ENCODE measurements at regions not wholly inside any gene's neighbourhood (a gene's known extent, or its start where the extent isn't known, plus 50 kb on each side); places are given as distances from the start of the nearest gene placed in this dataset.

GRCh38 chr1:38436006-38436405, 389.4 kb upstream of the POU3F1 start:
- Histone ChIP-seq H3K27ac (ENCODE audit: low read depth, low read length) (no peak overlapping the region), H2AFZ (ENCODE audit: low read depth, low read length, poor library complexity, severe bottlenecking) (no peak overlapping the region), H3K4me3 (replicated peaks in 1 of 2; ENCODE audit: low read depth in 1 of 2, low read length in 2 of 2) (no peak overlapping the region), H3K9ac (ENCODE audit: low read length) (no peak overlapping the region), H3K36me3 (ENCODE audit: control insufficient read depth in 1 of 2, insufficient read depth in 2 of 2, low read length in 2 of 2) (no peaks in the 10 kb centered on the region), H3K4me2 (ENCODE audit: low read length) (no peak overlapping the region), H3K79me2 (ENCODE audit: insufficient read depth, low read length) (no peaks in the 10 kb centered on the region), H3K4me1 (ENCODE audit: control insufficient read depth in 1 of 2, insufficient read depth in 2 of 2, low read length in 2 of 2) (no peaks in the 10 kb centered on the region), H3K9me3 (ENCODE audit: control insufficient read depth in 1 of 2, insufficient read depth in 1 of 2, low read depth in 1 of 2, low read length in 2 of 2) (no peaks in the 10 kb centered on the region), H4K20me1 (ENCODE audit: insufficient read depth) (no peaks in the 10 kb centered on the region), H3K9me2 (ENCODE audit: insufficient read depth) (no peaks in the 10 kb centered on the region), H3K27me3 (ENCODE audit: insufficient read depth, low read length) (peaks cover 56% of the 10 kb centered on the region)
- CTCF ChIA-PET, result no interaction called here
- ATAC-seq (no peak), DNase-seq (ENCODE audit: low read depth, low spot score) (no peak)
- intact Hi-C loops (cut with micrococcal nuclease), result no loop called here
- RAD21 ChIA-PET (ENCODE audit: low non-redundant PET in 1 of 2, low total read pairs in 2 of 2, uncharacterized antibody in 2 of 2, unreplicated experiment in 2 of 2), result no interaction called here
- BruUV-seq (replicated peaks), result no TSS peak
- no peak for TF ChIP-seq POLR2A (IDR thresholded peaks at IDR 0.05; ENCODE audit: borderline replicate concordance, extremely low read depth, insufficient read depth, insufficient read length)
- TF ChIP-seq SIN3A (IDR thresholded peaks at IDR 0.05; ENCODE audit: low read depth), result no peak
- TF ChIP-seq, protein P1, sequence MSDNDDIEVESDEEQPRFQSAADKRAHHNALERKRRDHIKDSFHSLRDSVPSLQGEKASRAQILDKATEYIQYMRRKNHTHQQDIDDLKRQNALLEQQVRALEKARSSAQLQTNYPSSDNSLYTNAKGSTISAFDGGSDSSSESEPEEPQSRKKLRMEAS (IDR thresholded peaks at IDR 0.05), result no peak
- no peak for TF ChIP-seq CTCF (IDR thresholded peaks at IDR 0.05 in 2 of 3, conservative IDR thresholded peaks at IDR 0.05 in 1 of 3; ENCODE audit: borderline replicate concordance in 1 of 3, insufficient read depth in 1 of 3, low read depth in 2 of 3, low read length in 2 of 3)
- TF ChIP-seq SRF (IDR thresholded peaks at IDR 0.05; ENCODE audit: low read depth), result no peak
- no peak for TF ChIP-seq ATF3 (IDR thresholded peaks at IDR 0.05)
- POLR2A ChIA-PET, result no interaction called here

DNA sequence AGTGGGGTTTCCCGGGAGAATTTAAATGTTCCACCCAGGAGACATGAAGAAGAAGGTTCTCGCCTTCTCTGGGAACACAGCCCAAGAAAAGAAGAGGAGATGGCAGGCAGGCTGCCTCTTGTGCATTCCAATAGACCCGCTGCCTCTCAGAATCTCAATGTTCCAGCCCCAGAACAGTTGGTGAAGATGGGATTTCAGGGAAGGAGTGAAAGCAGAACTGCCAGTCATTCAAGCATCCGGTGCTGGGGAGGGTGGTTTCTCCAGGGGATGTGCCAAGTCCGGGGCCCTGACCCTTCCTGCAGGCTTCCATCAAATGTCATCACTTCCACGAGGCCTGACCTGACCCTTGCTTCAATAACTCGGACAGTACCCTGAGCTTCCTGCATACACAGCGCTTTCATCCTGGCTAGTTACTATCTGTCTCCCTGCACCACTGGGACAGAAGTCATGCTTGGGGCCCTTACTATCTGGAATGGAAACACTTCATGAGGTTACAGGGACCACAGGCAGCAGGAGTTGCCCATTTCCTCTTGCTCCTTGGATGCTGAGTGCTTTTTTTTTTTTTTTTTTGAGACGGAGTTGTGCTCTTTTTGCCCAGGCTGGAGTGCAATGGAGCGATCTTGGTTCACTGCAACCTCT, 386.6 kb upstream of the POU3F1 start:
- Histone ChIP-seq H3K27ac (ENCODE audit: low read depth, low read length) (no peak overlapping the region), H3K9me2 (ENCODE audit: insufficient read depth) (no peaks in the 10 kb centered on the region), H4K20me1 (ENCODE audit: insufficient read depth) (no peaks in the 10 kb centered on the region), H3K4me2 (ENCODE audit: low read length) (no peak overlapping the region), H3K9me3 (ENCODE audit: control insufficient read depth in 1 of 2, insufficient read depth in 1 of 2, low read depth in 1 of 2, low read length in 2 of 2) (no peaks in the 10 kb centered on the region), H3K27me3 (ENCODE audit: insufficient read depth, low read length) (peaks cover 52% of the 10 kb centered on the region), H3K36me3 (ENCODE audit: control insufficient read depth in 1 of 2, insufficient read depth in 2 of 2, low read length in 2 of 2) (no peaks in the 10 kb centered on the region), H3K79me2 (ENCODE audit: insufficient read depth, low read length) (no peaks in the 10 kb centered on the region), H3K4me3 (replicated peaks in 1 of 2; ENCODE audit: low read depth in 1 of 2, low read length in 2 of 2) (no peak overlapping the region), H2AFZ (ENCODE audit: low read depth, low read length, poor library complexity, severe bottlenecking) (no peak overlapping the region), H3K4me1 (ENCODE audit: control insufficient read depth in 1 of 2, insufficient read depth in 2 of 2, low read length in 2 of 2) (no peaks in the 10 kb centered on the region), H3K9ac (ENCODE audit: low read length) (no peak overlapping the region)
- POLR2A ChIA-PET, result no interaction called here
- RAD21 ChIA-PET (ENCODE audit: low non-redundant PET in 1 of 2, low total read pairs in 2 of 2, uncharacterized antibody in 2 of 2, unreplicated experiment in 2 of 2), result no interaction called here
- DNase-seq (ENCODE audit: low read depth, low spot score), result no peak
- intact Hi-C loops (cut with micrococcal nuclease), result no loop called here
- no peak for ATAC-seq
- CTCF ChIA-PET, result no interaction called here
- no TSS peak for BruUV-seq (replicated peaks)
- no peak for TF ChIP-seq CEBPB (IDR thresholded peaks at IDR 0.05; ENCODE audit: low read depth)
- TF ChIP-seq, protein P2, sequence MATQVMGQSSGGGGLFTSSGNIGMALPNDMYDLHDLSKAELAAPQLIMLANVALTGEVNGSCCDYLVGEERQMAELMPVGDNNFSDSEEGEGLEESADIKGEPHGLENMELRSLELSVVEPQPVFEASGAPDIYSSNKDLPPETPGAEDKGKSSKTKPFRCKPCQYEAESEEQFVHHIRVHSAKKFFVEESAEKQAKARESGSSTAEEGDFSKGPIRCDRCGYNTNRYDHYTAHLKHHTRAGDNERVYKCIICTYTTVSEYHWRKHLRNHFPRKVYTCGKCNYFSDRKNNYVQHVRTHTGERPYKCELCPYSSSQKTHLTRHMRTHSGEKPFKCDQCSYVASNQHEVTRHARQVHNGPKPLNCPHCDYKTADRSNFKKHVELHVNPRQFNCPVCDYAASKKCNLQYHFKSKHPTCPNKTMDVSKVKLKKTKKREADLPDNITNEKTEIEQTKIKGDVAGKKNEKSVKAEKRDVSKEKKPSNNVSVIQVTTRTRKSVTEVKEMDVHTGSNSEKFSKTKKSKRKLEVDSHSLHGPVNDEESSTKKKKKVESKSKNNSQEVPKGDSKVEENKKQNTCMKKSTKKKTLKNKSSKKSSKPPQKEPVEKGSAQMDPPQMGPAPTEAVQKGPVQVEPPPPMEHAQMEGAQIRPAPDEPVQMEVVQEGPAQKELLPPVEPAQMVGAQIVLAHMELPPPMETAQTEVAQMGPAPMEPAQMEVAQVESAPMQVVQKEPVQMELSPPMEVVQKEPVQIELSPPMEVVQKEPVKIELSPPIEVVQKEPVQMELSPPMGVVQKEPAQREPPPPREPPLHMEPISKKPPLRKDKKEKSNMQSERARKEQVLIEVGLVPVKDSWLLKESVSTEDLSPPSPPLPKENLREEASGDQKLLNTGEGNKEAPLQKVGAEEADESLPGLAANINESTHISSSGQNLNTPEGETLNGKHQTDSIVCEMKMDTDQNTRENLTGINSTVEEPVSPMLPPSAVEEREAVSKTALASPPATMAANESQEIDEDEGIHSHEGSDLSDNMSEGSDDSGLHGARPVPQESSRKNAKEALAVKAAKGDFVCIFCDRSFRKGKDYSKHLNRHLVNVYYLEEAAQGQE (IDR thresholded peaks at IDR 0.05; ENCODE audit: low read depth), result no peak
- no peak for TF ChIP-seq EZH2 (IDR thresholded peaks at IDR 0.05)
- no peak for TF ChIP-seq EGR1 (IDR thresholded peaks at IDR 0.05; ENCODE audit: low read depth)
- TF ChIP-seq ZFX (IDR thresholded peaks at IDR 0.05), result no peak
